Daoy (cell line): ENCODE measurements at regions not wholly inside any gene's neighbourhood (a gene's known extent, or its start where the extent isn't known, plus 50 kb on each side); places are given as distances from the start of the nearest gene placed in this dataset.

Experiments
- DNase-seq: peaks from one replicate; pipeline ENCODE4 v3.0.0-alpha.2; 2015; ENCODE audit warnings: low read depth

GRCh38 chr5:82403724-82404123 lies 125.6 kb upstream of the RPS23 start:
- no peak for DNase-seq

DNA sequence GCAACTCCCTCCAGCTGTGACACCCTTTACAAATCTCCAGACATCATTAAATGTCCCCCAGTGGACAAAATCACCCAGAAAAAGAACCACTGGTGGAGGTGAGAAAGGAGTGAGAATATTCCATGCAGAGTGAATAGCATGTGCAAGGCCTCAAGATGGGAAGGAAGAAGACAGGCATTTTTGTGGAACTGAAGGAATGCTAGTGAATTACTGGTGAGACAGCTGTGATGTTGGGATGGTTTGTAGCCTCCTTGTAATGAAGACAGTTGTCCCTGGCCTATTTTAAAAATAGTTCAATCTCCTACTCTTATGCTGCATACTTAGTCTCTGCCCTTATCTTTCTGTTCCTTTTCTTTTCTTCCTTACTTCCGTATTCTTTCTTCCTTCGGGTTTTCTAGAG lies 124.9 kb upstream of the RPS23 start:
- no peak for DNase-seq

- DNase-seq, result no peak
Measured at GRCh38 chr5:82399111-82399510, 121.0 kb upstream of the RPS23 start.

DNA sequence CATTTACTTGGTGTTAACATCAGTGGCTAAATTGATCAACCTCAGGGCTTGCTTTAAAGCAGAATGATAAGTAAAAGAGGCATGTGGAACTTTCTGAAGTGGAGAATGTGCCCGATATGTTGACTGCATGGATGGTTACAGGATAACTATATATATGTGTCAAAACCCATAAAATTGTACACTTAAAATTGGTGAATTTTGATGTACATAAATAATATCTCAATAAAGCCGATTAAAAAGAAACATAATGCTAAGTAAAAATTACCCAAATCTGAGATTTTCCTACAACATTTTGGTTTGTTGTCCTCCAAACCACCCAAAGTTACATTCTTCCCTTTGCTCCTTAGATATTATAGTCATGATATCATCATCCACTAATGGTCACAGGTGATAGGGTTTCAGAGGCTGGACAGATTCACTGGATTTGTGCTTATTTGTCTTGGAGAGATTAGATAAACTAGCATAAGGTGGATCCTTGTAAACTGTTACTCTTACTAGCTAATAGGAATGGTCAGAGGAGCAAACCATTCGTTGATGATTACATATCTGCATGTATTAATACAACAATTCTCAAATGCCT lies 119.7 kb upstream of the RPS23 start:
- DNase-seq, result no peak

GRCh38 chr5:82396871-82397514 lies 118.8 kb upstream of the RPS23 start:
- peak; percentile 97 for DNase-seq

DNA sequence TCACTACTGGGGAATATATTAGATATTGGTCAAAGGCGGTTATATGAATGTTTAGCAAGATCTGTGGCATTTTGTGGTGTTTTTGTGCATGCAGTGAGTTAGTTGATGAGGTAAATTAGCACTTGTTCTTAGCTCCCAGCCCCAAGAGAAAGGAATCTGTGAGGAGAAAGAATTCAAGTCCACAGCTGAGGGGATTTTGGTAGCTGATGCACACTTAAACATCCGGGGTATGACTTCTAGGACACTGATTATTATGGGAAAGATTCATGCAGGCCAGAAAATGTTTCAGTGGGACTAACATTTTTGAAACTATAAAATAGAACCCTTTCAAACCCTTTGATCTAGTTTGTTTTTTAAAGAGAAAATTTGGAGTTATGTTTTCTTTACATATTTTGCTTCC lies 118.2 kb upstream of the RPS23 start:
- DNase-seq, result no peak

DNA sequence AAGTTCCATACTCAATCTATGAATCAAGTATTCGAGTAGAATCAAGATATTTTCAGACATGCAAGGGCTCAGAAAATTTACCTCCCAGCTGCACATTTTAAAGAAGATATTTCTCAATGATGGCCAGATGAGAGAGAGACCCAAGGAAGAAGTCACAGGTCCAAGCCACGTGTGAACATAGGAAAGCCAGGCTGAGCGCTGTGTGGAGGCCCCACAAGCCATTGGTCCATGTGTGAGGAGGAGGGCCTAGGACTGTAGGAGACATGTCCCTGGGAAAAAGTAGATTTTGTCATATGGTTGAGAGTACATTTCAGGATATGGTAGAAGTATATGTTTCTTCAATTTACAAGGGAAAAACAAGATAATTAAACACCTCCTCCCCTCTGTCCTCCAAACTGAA lies 115.8 kb upstream of the RPS23 start:
- no peak for DNase-seq

DNA sequence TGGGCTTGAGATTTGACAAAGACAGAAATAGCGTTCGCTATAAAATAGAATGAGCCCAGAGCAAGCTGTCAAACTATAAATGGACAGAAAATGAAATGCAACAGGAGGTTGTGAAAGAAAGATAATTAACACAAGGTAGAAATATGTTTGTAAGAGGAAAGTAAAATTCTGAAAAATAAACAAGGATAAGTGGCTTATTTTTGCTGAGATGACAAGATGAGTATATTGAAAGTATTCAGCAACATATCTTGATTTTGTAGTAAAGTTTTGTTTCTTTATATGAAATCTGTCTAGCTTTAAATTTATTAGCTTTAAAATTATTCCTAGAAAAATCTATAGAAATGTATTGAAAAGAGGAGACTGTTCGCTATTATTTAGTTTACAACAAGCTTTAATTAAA lies 111.9 kb upstream of the RPS23 start:
- DNase-seq, result no peak

- no peak for DNase-seq
Measured at GRCh38 chr5:82389347-82389746, 111.2 kb upstream of the RPS23 start.

DNA sequence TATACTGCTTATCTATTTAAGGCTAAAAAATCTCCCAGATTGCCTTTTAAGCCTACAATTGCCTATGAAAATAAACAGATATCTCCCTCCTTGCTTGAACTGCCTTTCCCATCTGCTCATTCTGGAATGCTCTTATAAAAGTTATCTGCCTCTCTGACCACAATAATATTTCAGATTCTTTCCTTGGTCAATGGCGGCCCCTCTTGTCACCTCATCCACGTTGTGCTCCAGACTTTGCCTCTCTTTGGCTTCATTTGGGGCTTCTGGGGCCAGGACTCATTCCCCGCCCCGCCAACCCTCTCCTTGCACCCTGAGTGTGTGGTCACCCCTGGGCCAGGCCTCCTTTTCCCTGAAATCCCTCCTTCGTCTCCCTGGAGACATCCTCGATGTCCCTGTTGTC lies 110.0 kb upstream of the RPS23 start:
- DNase-seq, result peak; percentile 66

DNA sequence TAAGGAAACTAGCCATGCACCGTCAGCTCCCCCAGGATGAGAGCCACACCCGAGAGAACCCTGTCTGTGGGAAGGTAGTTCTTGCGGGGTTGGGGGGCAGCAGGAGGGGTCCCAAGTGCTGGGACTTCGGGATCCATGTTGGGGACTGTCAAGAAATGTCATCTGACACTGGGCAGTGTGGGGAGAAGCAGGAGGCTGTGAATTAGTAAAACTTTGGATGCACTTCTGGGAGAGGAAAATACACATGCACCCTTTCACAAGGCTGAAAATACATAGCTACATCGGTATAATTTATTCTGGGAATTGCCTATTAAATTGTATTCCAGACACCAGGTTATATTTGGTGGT lies 109.6 kb upstream of the RPS23 start:
- DNase-seq, result no peak

GRCh38 chr5:82387001-82387818 lies 109.1 kb upstream of the RPS23 start:
- peak; percentile 90 for DNase-seq

- DNase-seq, result peak; percentile 45
Measured at GRCh38 chr5:82386576-82386975, 108.4 kb upstream of the RPS23 start.

DNA sequence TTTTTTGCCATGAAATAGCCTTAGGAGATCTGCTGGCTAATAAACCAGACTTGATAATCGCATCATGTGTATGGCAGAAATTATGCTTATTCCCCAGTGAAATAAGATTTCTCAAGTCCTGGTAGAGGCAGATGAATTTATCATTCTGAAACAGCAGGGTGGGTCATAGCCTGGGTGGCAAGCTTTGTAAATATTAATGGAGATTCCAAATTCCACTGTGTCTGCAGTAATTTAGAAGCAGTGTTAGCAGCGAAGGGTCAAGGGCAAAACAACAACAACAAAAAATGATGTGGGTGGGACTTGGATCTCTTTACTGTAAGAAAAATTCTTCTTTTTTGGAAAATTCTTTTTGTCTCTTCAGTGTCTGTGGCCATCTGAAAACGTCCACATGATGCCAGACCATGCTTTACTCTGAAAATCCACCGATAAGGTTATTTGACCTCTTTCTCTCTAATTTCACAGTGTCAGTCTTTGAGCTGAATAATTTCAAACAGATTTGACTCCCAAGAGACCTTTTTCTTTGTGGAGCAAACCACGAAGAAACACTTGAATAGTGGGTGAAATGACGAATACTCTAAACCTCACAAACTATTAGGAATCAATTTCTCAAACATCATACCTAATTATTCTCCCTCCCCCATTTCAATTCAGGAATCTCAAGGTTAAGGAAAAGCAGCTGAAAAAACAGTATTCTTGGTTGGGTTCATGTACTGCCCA lies 106.0 kb upstream of the RPS23 start:
- no peak for DNase-seq

GRCh38 chr5:82381591-82381990 lies 103.4 kb upstream of the RPS23 start:
- DNase-seq, result no peak

DNA sequence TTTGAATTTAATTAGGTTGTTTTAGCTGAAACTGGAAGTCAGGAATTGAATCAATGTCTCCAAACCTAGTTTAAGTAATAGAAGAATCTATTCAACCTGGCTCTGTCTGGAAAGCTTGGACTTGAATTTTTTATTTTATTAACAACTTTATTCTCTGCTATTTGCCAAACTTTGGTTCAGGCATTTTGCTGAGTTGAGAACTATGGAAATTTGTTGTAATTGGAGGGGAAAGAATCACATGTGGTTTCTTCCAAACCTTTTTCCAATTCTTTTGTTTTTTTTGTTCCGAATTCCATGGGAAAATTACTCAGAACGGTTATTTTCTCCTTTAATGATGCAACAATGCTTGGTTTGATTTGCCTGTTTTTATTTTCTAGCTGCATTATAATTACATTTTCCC lies 98.2 kb upstream of the RPS23 start:
- no peak for DNase-seq

- DNase-seq, result no peak
Measured at GRCh38 chr5:82375488-82376244, 97.5 kb upstream of the RPS23 start.

DNA sequence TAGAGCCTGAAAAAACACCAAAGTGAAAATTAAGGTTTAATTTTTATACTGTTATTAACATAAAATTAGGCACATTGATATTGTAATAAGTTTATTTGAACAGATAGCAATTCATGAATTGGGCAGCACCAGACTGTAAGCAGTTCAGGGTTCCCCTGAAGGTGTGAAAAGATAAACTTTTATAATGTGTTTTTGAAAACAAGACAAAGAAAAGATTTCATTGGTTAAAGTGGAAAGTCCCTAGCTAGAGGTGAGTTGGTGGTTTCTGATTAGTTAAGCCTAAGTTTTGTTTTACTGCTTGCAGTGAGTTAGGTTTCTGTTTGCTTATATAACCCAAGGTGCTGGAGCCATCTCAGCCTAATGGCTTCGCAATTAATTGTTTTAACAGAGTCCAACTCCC lies 96.5 kb upstream of the RPS23 start:
- DNase-seq, result no peak

GRCh38 chr5:82367930-82368329 lies 89.8 kb upstream of the RPS23 start:
- DNase-seq, result no peak

GRCh38 chr5:82365744-82366228 lies 87.6 kb upstream of the RPS23 start:
- DNase-seq, result peak; percentile 75

DNA sequence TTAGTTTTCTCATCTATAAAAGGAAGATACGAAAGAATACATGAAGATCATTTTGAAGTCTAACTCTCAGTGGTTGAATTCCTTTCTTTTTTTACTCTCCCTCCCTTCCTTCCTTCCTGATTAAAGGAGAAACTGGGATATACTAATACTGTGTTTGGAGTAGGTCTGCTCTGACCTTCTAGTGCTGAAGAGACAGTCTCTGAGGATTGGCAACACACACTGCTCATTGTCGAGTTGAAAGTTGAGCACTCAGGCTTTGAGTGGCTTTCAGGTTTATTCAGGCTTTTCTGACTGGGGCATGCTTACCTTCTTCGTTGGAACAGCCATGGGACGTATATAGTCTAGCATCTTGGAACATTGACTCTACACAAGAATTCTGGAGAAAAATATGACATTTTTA lies 86.9 kb upstream of the RPS23 start:
- no peak for DNase-seq

DNA sequence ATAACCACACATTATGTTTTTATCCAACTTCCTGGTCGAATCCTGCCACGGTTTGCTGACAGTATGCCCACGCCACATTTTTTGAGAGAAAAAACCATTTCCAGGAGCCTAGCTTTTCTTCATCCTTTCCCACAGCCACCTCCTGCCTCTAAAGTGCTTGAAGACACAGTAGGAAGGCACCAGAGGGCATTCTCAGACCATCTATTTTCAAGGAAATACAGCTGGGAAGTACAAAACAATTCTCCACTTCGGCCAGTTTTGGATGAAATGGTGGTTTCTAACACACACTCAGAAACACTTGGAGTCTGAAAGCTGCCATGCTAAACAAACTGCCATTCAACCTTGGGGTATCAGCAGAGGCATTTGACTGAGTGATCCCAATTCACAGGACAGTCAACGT lies 86.3 kb upstream of the RPS23 start:
- DNase-seq, result peak; percentile 56
